ENCODE measurements at regions not wholly inside any gene's neighbourhood (a gene's known extent, or its start where the extent isn't known, plus 50 kb on each side); places are given as distances from the start of the nearest gene placed in this dataset.
A peak's percentile ranks its signal among the peaks of the same experiment; 100 is the strongest.

GRCh38 chr11:29959488-29959887, 57.3 kb downstream of the KCNA4 start:
- no peak for DNase-seq

- no peak for DNase-seq
These were observed 59.4 kb downstream of the KCNA4 start for GRCh38 chr11:29957431-29957830.

- DNase-seq, result no peak
These were observed 60.7 kb downstream of the KCNA4 start for GRCh38 chr11:29956076-29956556.

DNA sequence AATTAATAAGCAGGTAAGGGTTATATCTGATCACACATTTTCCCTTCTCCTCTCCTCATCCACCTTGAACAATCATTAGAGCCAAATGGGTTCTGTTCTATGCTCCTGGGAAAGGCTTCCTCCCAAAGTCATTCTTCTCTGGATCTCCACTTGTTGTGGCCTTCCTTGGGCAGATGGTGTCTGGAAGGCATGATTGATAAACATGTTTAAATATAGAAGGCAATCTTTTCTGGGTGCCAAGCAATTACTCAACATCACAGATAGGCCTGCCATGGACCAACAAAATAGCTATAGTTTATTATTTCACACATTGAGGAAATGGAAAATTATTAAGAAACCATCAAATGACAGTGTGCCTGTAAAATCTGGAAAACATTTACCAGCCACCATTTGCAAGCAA, 73.5 kb downstream of the KCNA4 start:
- no peak for DNase-seq

- DNase-seq, result no peak
These were observed 79.3 kb downstream of the KCNA4 start for GRCh38 chr11:29937526-29937925.

DNA sequence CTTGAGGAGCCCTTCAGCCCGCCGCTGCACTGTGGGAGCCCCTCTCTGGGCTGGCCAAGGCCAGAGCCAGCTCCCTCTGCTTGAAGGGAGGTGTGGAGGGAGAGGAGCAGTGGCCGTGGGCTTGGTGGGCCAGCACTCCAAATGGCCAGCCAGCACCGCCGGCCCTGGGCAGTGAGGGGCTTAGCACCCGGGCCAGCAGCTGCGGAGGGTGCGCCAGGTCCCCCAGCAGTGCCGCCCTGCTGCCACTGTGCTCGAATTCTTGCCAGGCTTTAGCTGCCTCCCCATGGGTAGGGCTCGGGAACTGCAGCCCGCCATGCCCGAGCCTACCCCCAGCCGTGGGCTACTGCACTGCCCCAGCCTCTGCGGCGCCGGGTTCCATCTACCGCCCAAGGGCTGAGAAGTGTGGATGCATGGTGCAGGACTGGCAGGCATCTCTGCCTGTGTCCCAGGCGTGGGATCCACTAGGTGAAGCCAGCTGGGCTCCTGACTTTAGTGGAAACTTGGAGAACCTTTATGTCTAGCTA, 82.7 kb downstream of the KCNA4 start:
- DNase-seq, result no peak

GRCh38 chr11:29916040-29916439, 100.8 kb downstream of the KCNA4 start:
- no peak for DNase-seq

- no peak for DNase-seq
These were observed 102.5 kb downstream of the KCNA4 start for GRCh38 chr11:29914203-29914930.

- no peak for DNase-seq
These were observed 103.5 kb downstream of the KCNA4 start for GRCh38 chr11:29913352-29913751.

GRCh38 chr11:29900382-29900781, 116.4 kb downstream of the KCNA4 start:
- DNase-seq, result no peak

GRCh38 chr11:29879560-29879959, 137.3 kb downstream of the KCNA4 start:
- no peak for DNase-seq

- no peak for DNase-seq
These were observed 140.6 kb downstream of the KCNA4 start for GRCh38 chr11:29876192-29876591.

GRCh38 chr11:29847219-29847618, 169.6 kb downstream of the KCNA4 start:
- no peak for DNase-seq

GRCh38 chr11:29844701-29845379, 172.0 kb downstream of the KCNA4 start:
- DNase-seq, result peak; percentile 2

DNA sequence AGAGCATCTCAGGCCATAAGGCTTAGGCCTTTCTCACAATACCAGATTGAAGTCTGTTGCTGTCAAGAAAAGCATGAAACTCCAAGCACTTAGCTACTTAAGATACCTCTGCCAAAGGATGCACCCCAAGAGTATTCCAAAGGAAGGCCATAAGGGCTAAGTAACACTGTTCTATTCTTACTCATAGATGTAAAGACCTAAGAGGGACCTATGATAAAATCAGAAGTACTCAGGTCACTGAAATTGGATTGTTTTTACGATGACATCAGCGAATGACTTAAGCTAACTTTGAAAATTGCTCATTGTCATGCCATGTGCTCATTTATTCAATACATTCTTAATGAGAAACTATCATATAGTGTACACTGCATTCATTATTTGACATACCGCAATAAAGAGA, 172.8 kb downstream of the KCNA4 start:
- no peak for DNase-seq

DNA sequence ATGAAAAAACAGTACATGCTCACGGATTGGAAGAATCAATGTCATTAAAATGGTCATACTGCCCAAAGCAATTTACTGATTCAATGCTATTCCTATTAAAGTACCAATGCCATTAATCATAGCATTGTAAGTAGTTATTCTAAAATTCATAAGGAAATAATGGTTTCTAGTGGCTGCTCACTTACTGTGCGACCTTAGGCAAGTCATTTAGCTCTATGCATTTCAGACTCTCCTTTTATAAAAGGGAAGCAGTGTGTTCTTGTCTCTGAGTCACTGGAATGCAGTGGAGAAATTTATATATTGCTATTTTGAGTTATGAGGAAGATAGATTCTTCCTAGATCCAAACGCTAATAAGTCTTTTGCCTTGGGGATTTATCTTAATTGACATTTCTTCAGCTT, 174.8 kb downstream of the KCNA4 start:
- no peak for DNase-seq

DNA sequence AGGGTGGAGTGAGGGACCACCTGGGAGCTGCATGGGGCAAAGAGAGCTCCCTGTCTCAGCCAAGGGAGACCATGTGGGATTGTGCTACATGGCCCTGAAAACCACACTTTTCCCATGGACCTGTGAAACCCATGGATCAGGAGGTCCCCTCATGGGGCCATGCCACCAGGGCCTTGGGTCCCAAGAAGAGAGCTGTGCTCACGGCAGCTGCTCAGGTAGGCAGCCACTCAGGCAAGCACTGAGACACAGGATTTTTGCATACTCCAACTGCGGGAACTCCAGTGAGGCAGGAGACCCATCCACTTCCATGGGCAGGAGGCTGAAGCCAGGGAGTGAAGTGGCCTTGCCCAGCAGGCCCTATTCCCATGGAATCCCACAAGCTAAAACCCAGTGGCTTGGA, 190.0 kb downstream of the KCNA4 start:
- no peak for DNase-seq

DNA sequence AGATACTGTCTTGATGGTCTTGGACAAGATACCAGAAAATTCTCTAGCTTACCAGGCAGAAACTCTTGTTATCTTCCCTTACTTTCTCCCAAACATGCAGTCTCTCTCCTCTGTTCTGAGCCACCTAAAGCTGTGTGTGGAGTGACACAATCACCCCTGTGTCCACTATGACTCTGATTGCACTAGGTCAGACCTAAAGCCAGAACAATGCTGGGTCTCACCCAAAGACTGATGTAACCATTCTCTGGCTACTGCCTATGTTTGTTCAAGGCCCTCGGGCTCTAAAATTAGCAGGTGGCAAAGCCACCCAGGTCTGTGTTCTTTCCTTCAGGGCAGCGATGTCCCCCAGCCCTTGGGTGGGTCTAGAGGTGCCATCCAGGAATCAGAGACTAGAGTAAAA, 200.5 kb downstream of the KCNA4 start:
- no peak for DNase-seq

- no peak for DNase-seq
These were observed 207.7 kb downstream of the KCNA4 start for GRCh38 chr11:29809121-29809520.

- no peak for DNase-seq
These were observed 214.3 kb downstream of the KCNA4 start for GRCh38 chr11:29802522-29802921.

- DNase-seq, result no peak
These were observed 215.3 kb downstream of the KCNA4 start for GRCh38 chr11:29801561-29801960.

DNA sequence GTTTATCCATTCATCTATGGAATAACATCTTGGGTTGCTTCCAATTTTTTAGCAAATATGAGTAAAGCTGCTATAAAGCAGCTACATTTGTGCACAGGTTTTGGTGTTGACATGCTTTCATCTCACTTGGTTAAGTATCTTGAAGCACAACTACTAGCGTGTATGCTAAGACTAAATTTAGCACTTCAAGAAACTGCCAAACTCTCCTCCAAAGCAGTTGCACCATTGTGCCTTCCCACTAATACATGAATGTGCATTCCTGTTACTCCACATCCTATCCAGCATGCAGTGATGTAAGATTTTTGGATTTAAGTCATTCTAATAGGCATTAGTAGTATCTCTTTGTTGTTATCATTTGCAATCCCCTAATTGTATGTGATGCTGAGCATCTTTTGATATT, 230.7 kb downstream of the KCNA4 start:
- DNase-seq, result no peak

- DNase-seq, result no peak
These were observed 233.3 kb downstream of the KCNA4 start for GRCh38 chr11:29783506-29783905.

- DNase-seq, result no peak
These were observed 234.4 kb downstream of the KCNA4 start for GRCh38 chr11:29782447-29782846.
